ENCODE measurements at regions not wholly inside any gene's neighbourhood (a gene's known extent, or its start where the extent isn't known, plus 50 kb on each side); places are given as distances from the start of the nearest gene placed in this dataset.
"Not testable (repeated sequence)": the region's sequence is repeated elsewhere in the genome, so short reads cannot be mapped to it uniquely, and the experiment has no call there.

GRCh38 chr6:112937690-112938089 lies 590.6 kb downstream of the RFPL4B start:
- not testable (repeated sequence) for H3K9me3 ChIP-seq (ENCODE audit: control insufficient read depth in 2 of 2, low read length in 2 of 2); H3K4me1 ChIP-seq (ENCODE audit: control insufficient read depth, insufficient read depth, low read length); H3K27ac ChIP-seq (ENCODE audit: low read length); H3K9ac ChIP-seq (ENCODE audit: low read length in 2 of 2); H3K36me3 ChIP-seq (ENCODE audit: control insufficient read depth in 2 of 2, insufficient read depth in 2 of 2, low read length in 2 of 2); H3K4me3 ChIP-seq (ENCODE audit: low read length in 2 of 2); H3K27me3 ChIP-seq (ENCODE audit: control insufficient read depth in 1 of 2, insufficient read depth in 2 of 2, low read length in 2 of 2)

- no peaks in the 10 kb centered on the region for H3K27me3 ChIP-seq (ENCODE audit: control insufficient read depth in 1 of 2, insufficient read depth in 2 of 2, low read length in 2 of 2)
- H3K36me3 ChIP-seq (ENCODE audit: control insufficient read depth in 2 of 2, insufficient read depth in 2 of 2, low read length in 2 of 2) = no peaks in the 10 kb centered on the region
- H3K27ac ChIP-seq (ENCODE audit: low read length) = no peak overlapping the region
- no peaks in the 10 kb centered on the region for H3K9me3 ChIP-seq (ENCODE audit: control insufficient read depth in 2 of 2, low read length in 2 of 2)
- no peak overlapping the region for H3K9ac ChIP-seq (ENCODE audit: low read length in 2 of 2)
- peaks cover 4% of the 10 kb centered on the region for H3K4me1 ChIP-seq (ENCODE audit: control insufficient read depth, insufficient read depth, low read length)
- no peak overlapping the region for H3K4me3 ChIP-seq (ENCODE audit: low read length in 2 of 2)
These were observed 591.5 kb downstream of the RFPL4B start for GRCh38 chr6:112938650-112939049.

GRCh38 chr6:112939563-112939962 lies 592.4 kb downstream of the RFPL4B start:
- Histone ChIP-seq H3K4me1 (ENCODE audit: control insufficient read depth, insufficient read depth, low read length) (peaks cover 4% of the 10 kb centered on the region), H3K27ac (ENCODE audit: low read length) (no peak overlapping the region), H3K27me3 (ENCODE audit: control insufficient read depth in 1 of 2, insufficient read depth in 2 of 2, low read length in 2 of 2) (no peaks in the 10 kb centered on the region), H3K9me3 (ENCODE audit: control insufficient read depth in 2 of 2, low read length in 2 of 2) (no peaks in the 10 kb centered on the region), H3K4me3 (ENCODE audit: low read length in 2 of 2) (no peak overlapping the region), H3K9ac (ENCODE audit: low read length in 2 of 2) (no peak overlapping the region), H3K36me3 (ENCODE audit: control insufficient read depth in 2 of 2, insufficient read depth in 2 of 2, low read length in 2 of 2) (no peaks in the 10 kb centered on the region)

GRCh38 chr6:112941613-112942012 lies 594.5 kb downstream of the RFPL4B start:
- H3K27ac ChIP-seq (ENCODE audit: low read length) = no peak overlapping the region
- H3K4me1 ChIP-seq (ENCODE audit: control insufficient read depth, insufficient read depth, low read length) = peaks cover 4% of the 10 kb centered on the region
- no peak overlapping the region for H3K4me3 ChIP-seq (ENCODE audit: low read length in 2 of 2)

GRCh38 chr6:112946051-112946450 lies 598.9 kb downstream of the RFPL4B start:
- H3K4me1 ChIP-seq (ENCODE audit: control insufficient read depth, insufficient read depth, low read length) = peaks cover 4% of the 10 kb centered on the region
- no peak overlapping the region for H3K27ac ChIP-seq (ENCODE audit: low read length)
- H3K36me3 ChIP-seq (ENCODE audit: control insufficient read depth in 2 of 2, insufficient read depth in 2 of 2, low read length in 2 of 2) = no peaks in the 10 kb centered on the region
- no peaks in the 10 kb centered on the region for H3K27me3 ChIP-seq (ENCODE audit: control insufficient read depth in 1 of 2, insufficient read depth in 2 of 2, low read length in 2 of 2)
- H3K9ac ChIP-seq (ENCODE audit: low read length in 2 of 2) = no peak overlapping the region
- H3K4me3 ChIP-seq (ENCODE audit: low read length in 2 of 2) = no peak overlapping the region
- H3K9me3 ChIP-seq (ENCODE audit: control insufficient read depth in 2 of 2, low read length in 2 of 2) = no peaks in the 10 kb centered on the region

More at GRCh38 chr6:112941613-112942012, 594.5 kb downstream of the RFPL4B start:
- H3K9ac ChIP-seq (ENCODE audit: low read length in 2 of 2) = no peak overlapping the region
- no peaks in the 10 kb centered on the region for H3K36me3 ChIP-seq (ENCODE audit: control insufficient read depth in 2 of 2, insufficient read depth in 2 of 2, low read length in 2 of 2)
- H3K27me3 ChIP-seq (ENCODE audit: control insufficient read depth in 1 of 2, insufficient read depth in 2 of 2, low read length in 2 of 2) = no peaks in the 10 kb centered on the region
- no peaks in the 10 kb centered on the region for H3K9me3 ChIP-seq (ENCODE audit: control insufficient read depth in 2 of 2, low read length in 2 of 2)

GRCh38 chr6:112947507-112947906 lies 600.4 kb downstream of the RFPL4B start:
- peaks cover 3% of the 10 kb centered on the region for H3K4me1 ChIP-seq (ENCODE audit: control insufficient read depth, insufficient read depth, low read length)
- H3K27me3 ChIP-seq (ENCODE audit: control insufficient read depth in 1 of 2, insufficient read depth in 2 of 2, low read length in 2 of 2) = no peaks in the 10 kb centered on the region
- no peaks in the 10 kb centered on the region for H3K9me3 ChIP-seq (ENCODE audit: control insufficient read depth in 2 of 2, low read length in 2 of 2)
- H3K27ac ChIP-seq (ENCODE audit: low read length) = no peak overlapping the region
- H3K4me3 ChIP-seq (ENCODE audit: low read length in 2 of 2) = no peak overlapping the region
- H3K9ac ChIP-seq (ENCODE audit: low read length in 2 of 2) = no peak overlapping the region
- no peaks in the 10 kb centered on the region for H3K36me3 ChIP-seq (ENCODE audit: control insufficient read depth in 2 of 2, insufficient read depth in 2 of 2, low read length in 2 of 2)

GRCh38 chr6:112951829-112952228 lies 604.7 kb downstream of the RFPL4B start:
- Histone ChIP-seq H3K4me3 (ENCODE audit: low read length in 2 of 2) (no peak overlapping the region), H3K9me3 (ENCODE audit: control insufficient read depth in 2 of 2, low read length in 2 of 2) (no peaks in the 10 kb centered on the region), H3K27me3 (ENCODE audit: control insufficient read depth in 1 of 2, insufficient read depth in 2 of 2, low read length in 2 of 2) (no peaks in the 10 kb centered on the region), H3K27ac (ENCODE audit: low read length) (no peak overlapping the region), H3K36me3 (ENCODE audit: control insufficient read depth in 2 of 2, insufficient read depth in 2 of 2, low read length in 2 of 2) (no peaks in the 10 kb centered on the region), H3K9ac (ENCODE audit: low read length in 2 of 2) (no peak overlapping the region), H3K4me1 (ENCODE audit: control insufficient read depth, insufficient read depth, low read length) (no peaks in the 10 kb centered on the region)

- not testable (repeated sequence) for H3K36me3 ChIP-seq (ENCODE audit: control insufficient read depth in 2 of 2, insufficient read depth in 2 of 2, low read length in 2 of 2); H3K4me3 ChIP-seq (ENCODE audit: low read length in 2 of 2); H3K9ac ChIP-seq (ENCODE audit: low read length in 2 of 2); H3K27ac ChIP-seq (ENCODE audit: low read length); H3K9me3 ChIP-seq (ENCODE audit: control insufficient read depth in 2 of 2, low read length in 2 of 2); H3K4me1 ChIP-seq (ENCODE audit: control insufficient read depth, insufficient read depth, low read length); H3K27me3 ChIP-seq (ENCODE audit: control insufficient read depth in 1 of 2, insufficient read depth in 2 of 2, low read length in 2 of 2)
These were observed 608.6 kb downstream of the RFPL4B start for GRCh38 chr6:112955743-112956142.

- H3K4me1 ChIP-seq (ENCODE audit: control insufficient read depth, insufficient read depth, low read length) = no peaks in the 10 kb centered on the region
- H3K27ac ChIP-seq (ENCODE audit: low read length) = no peak overlapping the region
- H3K9me3 ChIP-seq (ENCODE audit: control insufficient read depth in 2 of 2, low read length in 2 of 2) = no peaks in the 10 kb centered on the region
- H3K36me3 ChIP-seq (ENCODE audit: control insufficient read depth in 2 of 2, insufficient read depth in 2 of 2, low read length in 2 of 2) = no peaks in the 10 kb centered on the region
- no peaks in the 10 kb centered on the region for H3K27me3 ChIP-seq (ENCODE audit: control insufficient read depth in 1 of 2, insufficient read depth in 2 of 2, low read length in 2 of 2)
- no peak overlapping the region for H3K9ac ChIP-seq (ENCODE audit: low read length in 2 of 2)
- peak overlapping the region in 1 of 2 donors; percentile 29 for H3K4me3 ChIP-seq (ENCODE audit: low read length in 2 of 2)
These were observed 609.8 kb downstream of the RFPL4B start for GRCh38 chr6:112956696-112957535.

GRCh38 chr6:112957536-112957916 lies 610.4 kb downstream of the RFPL4B start:
- no peaks in the 10 kb centered on the region for H3K9me3 ChIP-seq (ENCODE audit: control insufficient read depth in 2 of 2, low read length in 2 of 2)
- H3K27ac ChIP-seq (ENCODE audit: low read length) = no peak overlapping the region
- H3K4me1 ChIP-seq (ENCODE audit: control insufficient read depth, insufficient read depth, low read length) = no peaks in the 10 kb centered on the region
- H3K4me3 ChIP-seq (ENCODE audit: low read length in 2 of 2) = no peak overlapping the region
- H3K9ac ChIP-seq (ENCODE audit: low read length in 2 of 2) = no peak overlapping the region
- H3K27me3 ChIP-seq (ENCODE audit: control insufficient read depth in 1 of 2, insufficient read depth in 2 of 2, low read length in 2 of 2) = no peaks in the 10 kb centered on the region
- no peaks in the 10 kb centered on the region for H3K36me3 ChIP-seq (ENCODE audit: control insufficient read depth in 2 of 2, insufficient read depth in 2 of 2, low read length in 2 of 2)

- not testable (repeated sequence) for H3K27ac ChIP-seq (ENCODE audit: low read length); H3K36me3 ChIP-seq (ENCODE audit: control insufficient read depth in 2 of 2, insufficient read depth in 2 of 2, low read length in 2 of 2); H3K4me1 ChIP-seq (ENCODE audit: control insufficient read depth, insufficient read depth, low read length); H3K9me3 ChIP-seq (ENCODE audit: control insufficient read depth in 2 of 2, low read length in 2 of 2); H3K27me3 ChIP-seq (ENCODE audit: control insufficient read depth in 1 of 2, insufficient read depth in 2 of 2, low read length in 2 of 2); H3K4me3 ChIP-seq (ENCODE audit: low read length in 2 of 2); H3K9ac ChIP-seq (ENCODE audit: low read length in 2 of 2)
These were observed 613.0 kb downstream of the RFPL4B start for GRCh38 chr6:112960130-112960529.
